ENCODE measurements at regions not wholly inside any gene's neighbourhood (a gene's known extent, or its start where the extent isn't known, plus 50 kb on each side); places are given as distances from the start of the nearest gene placed in this dataset.

- intact Hi-C loops (cut with micrococcal nuclease; ENCODE audit: unreplicated experiment), result no loop called here
- in situ Hi-C loops (cut with HindIII; ENCODE audit: low pct_unique_long_range_greater_than_20kb, low sequenced_read_pairs), result no loop called here
- no peak for TF ChIP-seq TCF7L2 (IDR thresholded peaks at IDR 0.05; ENCODE audit: low read depth, low read length)
- H3K36me3 ChIP-seq (ENCODE audit: control insufficient read depth, insufficient read depth, low read length), result no peaks in the 10 kb centered on the region
- H3K27me3 ChIP-seq (ENCODE audit: control insufficient read depth, insufficient read depth, low read length), result peaks cover 3% of the 10 kb centered on the region; the same call in 1 of the 2 replicates
- no peak overlapping the region for H3K4me3 ChIP-seq (ENCODE audit: low read depth in 2 of 2, low read length in 2 of 2)
- POLR2A ChIA-PET, result no interaction called here
- H3K4me1 ChIP-seq (ENCODE audit: control insufficient read depth, insufficient read depth, low read length), result no peaks in the 10 kb centered on the region
- no peak for DNase-seq (ENCODE audit: low read depth, low spot score)
- no TSS peak for BruUV-seq (replicated peaks)
- H3K27ac ChIP-seq (ENCODE audit: low read length), result no peak overlapping the region
- CTCF ChIA-PET, result no interaction called here
- no peaks in the 10 kb centered on the region for H3K9me3 ChIP-seq (ENCODE audit: control insufficient read depth, insufficient read depth, low read depth, low read length)
- ATAC-seq, result no peak
Measured at GRCh38 chr3:182671541-182671940, 121.8 kb upstream of the ATP11B start.

- DNase-seq (ENCODE audit: low read depth, low spot score) (no peak), ATAC-seq (no peak)
- Histone ChIP-seq H3K27me3 (ENCODE audit: control insufficient read depth, insufficient read depth, low read length) (peaks cover 3% of the 10 kb centered on the region; the same call in 1 of the 2 replicates), H3K9me3 (ENCODE audit: control insufficient read depth, insufficient read depth, low read depth, low read length) (no peaks in the 10 kb centered on the region), H3K4me1 (ENCODE audit: control insufficient read depth, insufficient read depth, low read length) (no peaks in the 10 kb centered on the region), H3K27ac (ENCODE audit: low read length) (no peak overlapping the region), H3K36me3 (ENCODE audit: control insufficient read depth, insufficient read depth, low read length) (no peaks in the 10 kb centered on the region), H3K4me3 (ENCODE audit: low read depth in 2 of 2, low read length in 2 of 2) (no peak overlapping the region)
- ChIA-PET CTCF (no interaction called here), POLR2A (no interaction called here)
- intact Hi-C loops (cut with micrococcal nuclease; ENCODE audit: unreplicated experiment), result no loop called here
- BruUV-seq (replicated peaks), result no TSS peak
- TF ChIP-seq CTCF (IDR thresholded peaks at IDR 0.05) (no peak), SIN3A (IDR thresholded peaks at IDR 0.05; ENCODE audit: borderline replicate concordance, insufficient read depth, low read depth, low read length) (no peak), TCF7L2 (IDR thresholded peaks at IDR 0.05; ENCODE audit: low read depth, low read length) (no peak), POLR2AphosphoS5 (IDR thresholded peaks at IDR 0.05; ENCODE audit: low read depth, low read length) (no peak), REST (IDR thresholded peaks at IDR 0.05; ENCODE audit: insufficient read depth in 1 of 2, low read depth in 2 of 2, low read length in 1 of 2) (no peak)
- in situ Hi-C loops (cut with HindIII; ENCODE audit: low pct_unique_long_range_greater_than_20kb, low sequenced_read_pairs), result no loop called here
Measured at GRCh38 chr3:182671942-182672341, 121.4 kb upstream of the ATP11B start.

- POLR2A ChIA-PET, result no interaction called here
- BruUV-seq (replicated peaks), result no TSS peak
- no peak overlapping the region for H3K27ac ChIP-seq (ENCODE audit: low read length)
- H3K27me3 ChIP-seq (ENCODE audit: control insufficient read depth, insufficient read depth, low read length), result peaks cover 10% of the 10 kb centered on the region; the same call in 1 of the 2 replicates
- CTCF ChIA-PET, result interaction anchor here (0.6 kb wide), 1 partner anchor 121 kb away, joined by 3 read pairs; no protein-coding TSS in a partner anchor
- H3K9me3 ChIP-seq (ENCODE audit: control insufficient read depth, insufficient read depth, low read depth, low read length), result no peaks in the 10 kb centered on the region
- no peak overlapping the region for H3K4me3 ChIP-seq (ENCODE audit: low read depth in 2 of 2, low read length in 2 of 2)
- intact Hi-C loops (cut with micrococcal nuclease; ENCODE audit: unreplicated experiment), result no loop called here
- no peaks in the 10 kb centered on the region for H3K36me3 ChIP-seq (ENCODE audit: control insufficient read depth, insufficient read depth, low read length)
- no peak for ATAC-seq
- H3K4me1 ChIP-seq (ENCODE audit: control insufficient read depth, insufficient read depth, low read length), result no peaks in the 10 kb centered on the region
- no peak for DNase-seq (ENCODE audit: low read depth, low spot score)
- no peak for TF ChIP-seq SIN3A (IDR thresholded peaks at IDR 0.05; ENCODE audit: borderline replicate concordance, insufficient read depth, low read depth, low read length)
- TF ChIP-seq POLR2AphosphoS5 (IDR thresholded peaks at IDR 0.05; ENCODE audit: low read depth, low read length), result no peak
- TF ChIP-seq TCF7L2 (IDR thresholded peaks at IDR 0.05; ENCODE audit: low read depth, low read length), result no peak
- TF ChIP-seq CTCF (IDR thresholded peaks at IDR 0.05), result no peak
- in situ Hi-C loops (cut with HindIII; ENCODE audit: low pct_unique_long_range_greater_than_20kb, low sequenced_read_pairs), result no loop called here
Measured at GRCh38 chr3:182673336-182673735, 120.0 kb upstream of the ATP11B start.

All from Panc1 (cell line).